Tibial nerve (tissue), 4 donors: ENCODE measurements at regions not wholly inside any gene's neighbourhood (a gene's known extent, or its start where the extent isn't known, plus 50 kb on each side); places are given as distances from the start of the nearest gene placed in this dataset.

Source experiments
- DNase-seq, 2 donors: peaks; one replicate each; pipeline ENCODE4 v3.0.0-alpha.2; 2019; ENCODE audit warnings: low spot score in 2 of 2
- H3K27ac ChIP-seq, 4 donors: fragments of 200-600 bp; sonication (generic) in 3 of 4; one replicate each; pipeline ENCODE4 v1.5.1; 2017 to 2019; ENCODE audit warnings: mild to moderate bottlenecking in 1 of 4
- H3K27me3 ChIP-seq, 2 donors: fragments of 200-600 bp; sonication (generic) in 1 of 2; one replicate each; pipeline versions ENCODE4 v1.5.1 to v1.6.0; 2017 to 2019
- H3K36me3 ChIP-seq, 3 donors: fragments of 200-600 bp; sonication (generic); one replicate each; pipeline ENCODE4 v1.5.1; 2018 to 2019
- H3K4me1 ChIP-seq, 4 donors: fragments of 200-600 bp; sonication (generic) in 3 of 4; one replicate each; pipeline ENCODE4 v1.5.1; 2017 to 2019
- H3K4me3 ChIP-seq, 4 donors: fragments of 200-600 bp; sonication (generic) in 3 of 4; one replicate each; pipeline ENCODE4 v1.5.1; 2017 to 2019; ENCODE audit warnings: mild to moderate bottlenecking in 1 of 4, moderate library complexity in 1 of 4
- H3K9me3 ChIP-seq, 4 donors: fragments of 200-600 bp; sonication (generic) in 3 of 4; one replicate each; pipeline ENCODE4 v1.5.1; 2017 to 2019
- CTCF ChIP-seq, 5 experiments: fragments of 200-600 bp in 3 of 5; fragments of 450-650 bp in 2 of 5; sonication (generic) in 3 of 5; IDR thresholded peaks; one replicate each; pipeline ENCODE4 v1.5.1; 2016 to 2019; ENCODE audit warnings: antibody characterized with exemption in 5 of 5, mild to moderate bottlenecking in 3 of 5, moderate library complexity in 2 of 5
- EP300 ChIP-seq, 2 donors: sonication (generic); formaldehyde crosslinking; IDR thresholded peaks; one replicate each; pipeline ENCODE4 v1.6.1; 2017; ENCODE audit warnings: antibody characterized with exemption in 2 of 2, mild to moderate bottlenecking in 1 of 2
- POLR2A ChIP-seq, 2 donors: fragments of 450-650 bp; IDR thresholded peaks; one replicate each; pipeline ENCODE4 v1.6.1; 2017; ENCODE audit warnings: antibody characterized with exemption in 2 of 2, mild to moderate bottlenecking in 2 of 2, moderate library complexity in 2 of 2
- WGBS, 2 donors: methylation state at CpG; one replicate each; pipeline ENCODE4 v1.1.5; 2018; 5-methylcytosine and 5-hydroxymethylcytosine counted together

DNA sequence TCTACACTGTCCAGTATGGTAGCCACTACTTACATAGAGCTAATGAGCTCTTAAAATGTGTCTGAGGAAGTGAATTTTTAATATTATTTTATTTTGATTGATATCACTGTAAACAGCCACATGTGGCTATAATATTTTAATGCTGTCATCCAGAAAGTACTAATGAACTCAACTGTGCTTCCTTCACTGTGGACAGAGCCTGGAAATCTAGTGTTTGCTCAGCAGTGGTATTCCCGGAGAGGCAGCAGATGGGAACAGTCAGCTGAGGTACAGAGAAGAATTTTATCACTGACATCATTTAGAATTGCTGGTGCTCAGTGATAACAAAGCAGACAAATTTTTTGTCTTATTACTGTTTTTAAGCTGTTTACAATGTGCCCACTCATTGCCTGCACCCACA, 68.7 kb upstream of the ACP3 start:
- no peak overlapping the region for H3K4me3 ChIP-seq
- H3K27me3 ChIP-seq = no peaks in the 10 kb centered on the region
- no peak for DNase-seq
- no peaks in the 10 kb centered on the region for H3K36me3 ChIP-seq
- H3K4me1 ChIP-seq = no peaks in the 10 kb centered on the region
- 0 to 70% methylated on average over 1 of the region's 1 CpG for WGBS, 2 donors
- H3K27ac ChIP-seq = no peak overlapping the region
- TF ChIP-seq EP300 (IDR thresholded peaks at IDR 0.05) = no peak
- TF ChIP-seq POLR2A (IDR thresholded peaks at IDR 0.05) = no peak
- no peak for TF ChIP-seq CTCF (IDR thresholded peaks at IDR 0.05)
- H3K9me3 ChIP-seq = no peaks in the 10 kb centered on the region

DNA sequence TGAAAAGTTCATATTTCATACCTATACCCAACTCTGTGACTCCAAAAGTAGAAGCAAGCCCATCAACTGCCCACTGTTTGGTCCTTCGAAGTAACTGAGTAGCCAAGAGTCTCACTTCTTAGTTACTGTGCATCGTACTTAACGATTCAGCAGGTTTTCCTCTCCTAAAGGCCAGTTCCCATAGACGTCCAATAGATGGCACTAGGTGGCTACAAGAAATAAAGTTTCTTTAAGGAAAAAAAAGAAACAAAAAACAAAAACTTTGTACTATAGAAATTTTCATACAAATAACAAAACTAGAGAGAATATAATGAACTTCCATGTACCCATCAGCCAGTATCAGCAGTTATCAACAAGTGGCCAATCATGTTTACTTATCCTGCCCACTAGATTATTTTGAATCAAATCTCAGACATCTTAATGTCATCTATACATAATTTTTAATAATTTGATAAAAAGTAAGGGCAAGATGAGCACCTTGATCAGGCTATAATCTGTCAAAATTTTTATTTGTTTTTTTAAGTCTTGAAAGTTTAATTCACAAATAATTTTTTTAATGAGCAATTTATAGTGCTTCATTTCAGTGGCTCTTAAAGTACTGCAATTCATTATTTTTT, 63.8 kb upstream of the ACP3 start:
- DNase-seq = peak in 1 of 2 donors; percentile 50
- peaks cover 0 to 3% (median 0%) of the 10 kb centered on the region in 4 donors for H3K4me1 ChIP-seq
- peak; percentile 38 to 76 (median 65) for TF ChIP-seq CTCF (IDR thresholded peaks at IDR 0.05)
- TF ChIP-seq POLR2A (IDR thresholded peaks at IDR 0.05) = no peak
- no peak overlapping the region for H3K27ac ChIP-seq
- no peak overlapping the region for H3K4me3 ChIP-seq
- no peaks in the 10 kb centered on the region for H3K9me3 ChIP-seq
- WGBS, 2 donors = 11 to 13% methylated on average over 4 of the region's 4 CpGs
- H3K36me3 ChIP-seq = no peaks in the 10 kb centered on the region
- H3K27me3 ChIP-seq = no peaks in the 10 kb centered on the region

- Histone ChIP-seq H3K9me3 (no peaks in the 10 kb centered on the region), H3K36me3 (no peaks in the 10 kb centered on the region), H3K4me1 (peaks cover 0 to 3% (median 0%) of the 10 kb centered on the region in 4 donors), H3K27me3 (no peaks in the 10 kb centered on the region), H3K27ac (no peak overlapping the region), H3K4me3 (no peak overlapping the region)
- WGBS, 2 donors = 67 to 95% methylated on average over 4 of the region's 4 CpGs
- TF ChIP-seq CTCF (IDR thresholded peaks at IDR 0.05) (no peak), POLR2A (IDR thresholded peaks at IDR 0.05) (no peak), EP300 (IDR thresholded peaks at IDR 0.05) (no peak)
- no peak for DNase-seq
Measured at GRCh38 chr3:132254076-132254755, 63.0 kb upstream of the ACP3 start.

GRCh38 chr3:132255041-132255745, 62.0 kb upstream of the ACP3 start:
- Histone ChIP-seq H3K27ac (no peak overlapping the region), H3K36me3 (no peaks in the 10 kb centered on the region), H3K4me1 (peaks cover 0 to 3% (median 0%) of the 10 kb centered on the region in 4 donors), H3K9me3 (no peaks in the 10 kb centered on the region), H3K27me3 (no peaks in the 10 kb centered on the region), H3K4me3 (no peak overlapping the region)
- DNase-seq = no peak
- 27 to 44% methylated on average over 5 of the region's 5 CpGs for WGBS, 2 donors
- no peak for TF ChIP-seq CTCF (IDR thresholded peaks at IDR 0.05)
- no peak for TF ChIP-seq EP300 (IDR thresholded peaks at IDR 0.05)
- TF ChIP-seq POLR2A (IDR thresholded peaks at IDR 0.05) = no peak

GRCh38 chr3:132256989-132257388, 60.2 kb upstream of the ACP3 start:
- no peaks in the 10 kb centered on the region for H3K36me3 ChIP-seq
- H3K27ac ChIP-seq = no peak overlapping the region
- peaks cover 0 to 3% (median 0%) of the 10 kb centered on the region in 4 donors for H3K4me1 ChIP-seq
- DNase-seq = no peak
- no peaks in the 10 kb centered on the region for H3K27me3 ChIP-seq
- H3K4me3 ChIP-seq = no peak overlapping the region
- H3K9me3 ChIP-seq = no peaks in the 10 kb centered on the region
- TF ChIP-seq POLR2A (IDR thresholded peaks at IDR 0.05) (no peak), CTCF (IDR thresholded peaks at IDR 0.05) (peak in 4 of 5 experiments; percentile 13 to 44 (median 22))
